A549 (cell line): ENCODE measurements at regions not wholly inside any gene's neighbourhood (a gene's known extent, or its start where the extent isn't known, plus 50 kb on each side); places are given as distances from the start of the nearest gene placed in this dataset.

Source experiments
- ATAC-seq, 2 experiments: fragments of 200-7000 bp in 1 of 2; fragments of >200 bp in 1 of 2; cut with Nextera tagmentation in 1 of 2; cut with Tn5 transposase in 1 of 2; 3 replicates each; pipeline versions ENCODE4 v1.8.0 to v1.9.1; 2018 to 2020; ENCODE audit warnings: mild to moderate bottlenecking in 1 of 2, moderate library complexity in 1 of 2
- CTCF ChIA-PET: fragments of 300-600 bp; sonication (Branson Sonifier 250); formaldehyde crosslinking; extraction: SDS; loops from one replicate; lab custom pipeline; 2021; ENCODE audit warnings: antibody characterized with exemption, inconsistent platforms; lab: Yijun Ruan, JAX
- POLR2A ChIA-PET: fragments of 350-600 bp; formaldehyde crosslinking; extraction: SDS; loops from one replicate; lab custom pipeline; 2021; ENCODE audit warnings: antibody characterized with exemption, inconsistent platforms; lab: Yijun Ruan, JAX
- DNase-seq, 2 experiments: peaks; one replicate each; pipeline versions ENCODE4 v3.0.0 to v3.0.0-alpha.2; 2011 to 2016; ENCODE audit warnings: low read depth in 1 of 2, low spot score in 1 of 2
- FAIRE-seq: peaks from 2 replicates; lab custom pipeline; 2011; peaks lifted over from hg19 to GRCh38; lab: Jason Lieb, UNC
- H3K27ac ChIP-seq, 2 experiments: fragments of >200 bp; sonication (Bioruptor Twin); formaldehyde crosslinking; 3 replicates each; pipeline ENCODE4 v1.5.1; 2016 to 2017
- H3K4me1 ChIP-seq: fragments of >200 bp; sonication (Bioruptor Twin); formaldehyde crosslinking; 3 replicates; pipeline ENCODE4 v1.6.1; 2016
- H3K4me2 ChIP-seq: fragments of >200 bp; sonication (Bioruptor Twin); formaldehyde crosslinking; 3 replicates; pipeline ENCODE4 v1.6.1; 2016
- H3K4me3 ChIP-seq: fragments of >200 bp; sonication (Bioruptor Twin); formaldehyde crosslinking; 3 replicates; pipeline ENCODE4 v1.5.1; 2016
- H3K9me3 ChIP-seq: fragments of >200 bp; sonication (Bioruptor Twin); formaldehyde crosslinking; 3 replicates; pipeline ENCODE4 v1.6.1; 2016
- BHLHE40 ChIP-seq: IDR thresholded peaks from 2 replicates; pipeline ENCODE4 v1.6.1; 2012; ENCODE audit warnings: low read depth, low read length, inconsistent platforms
- CBX8 ChIP-seq: fragments of 200-600 bp; sonication (generic); IDR thresholded peaks from 2 replicates; pipeline ENCODE4 v1.6.1; 2016
- CEBPB ChIP-seq, 2 experiments: fragments of >200 bp in 1 of 2; sonication (Bioruptor Twin) in 1 of 2; formaldehyde crosslinking in 1 of 2; IDR thresholded peaks; 2 replicates each; pipeline ENCODE4 v1.6.1; 2012 to 2016
- CTCF ChIP-seq: fragments of >200 bp; sonication (Bioruptor Twin); formaldehyde crosslinking; IDR thresholded peaks from 3 replicates; pipeline ENCODE4 v1.5.1; 2016
- ELK1 ChIP-seq: fragments of 150-350 bp; IDR thresholded peaks from 2 replicates; pipeline ENCODE4 v1.6.1; 2014; ENCODE audit warnings: low read depth, mild to moderate bottlenecking, low read length
- FOSL2 ChIP-seq, 2 experiments: fragments of 450-650 bp in 1 of 2; fragments of >200 bp in 1 of 2; sonication (Bioruptor Twin) in 1 of 2; formaldehyde crosslinking; IDR thresholded peaks; 2 replicates each; pipeline versions ENCODE4 v1.5.0 to v1.6.1; 2016 to 2020; ENCODE audit warnings: mild to moderate bottlenecking in 1 of 2, moderate library complexity in 1 of 2
- FOXS1 ChIP-seq: fragments of 250-450 bp; sonication (Bioruptor Pico); IDR thresholded peaks from 2 replicates; pipeline ENCODE4 v1.5.0; 2020; ENCODE audit warnings: mild to moderate bottlenecking, moderate library complexity
- GATA3 ChIP-seq: IDR thresholded peaks from 2 replicates; pipeline ENCODE4 v1.6.1; 2012; ENCODE audit warnings: borderline replicate concordance
- HDAC2 ChIP-seq: fragments of 200-600 bp; sonication (generic); IDR thresholded peaks from 2 replicates; pipeline ENCODE4 v1.6.1; 2016
- JUN ChIP-seq, 2 experiments: fragments of >200 bp; sonication (Bioruptor Twin); formaldehyde crosslinking; IDR thresholded peaks; 2 replicates in 1 of 2; 3 replicates in 1 of 2; pipeline ENCODE4 v1.6.1; 2016 to 2017
- MAFK ChIP-seq: fragments of 450-650 bp; IDR thresholded peaks from 2 replicates; pipeline ENCODE4 v1.6.1; 2014; ENCODE audit not compliant: partially characterized antibody
- NFE2L2 ChIP-seq: fragments of 150-350 bp; conservative IDR thresholded peaks from 2 replicates; pipeline ENCODE4 v1.6.1; 2014; ENCODE audit warnings: low read length
- NR3C1 ChIP-seq: fragments of >200 bp; sonication (Bioruptor Twin); formaldehyde crosslinking; IDR thresholded peaks from 3 replicates; pipeline ENCODE4 v1.6.1; 2017
- PBX3 ChIP-seq: IDR thresholded peaks from 2 replicates; pipeline ENCODE4 v1.6.1; 2012
- PHF8 ChIP-seq: fragments of 200-600 bp; sonication (generic); IDR thresholded peaks from 2 replicates; pipeline ENCODE4 v1.6.1; 2016; ENCODE audit warnings: low read depth, mild to moderate bottlenecking, antibody characterized with exemption, moderate library complexity, borderline replicate concordance
- RCOR1 ChIP-seq: fragments of 150-350 bp; IDR thresholded peaks from 2 replicates; pipeline ENCODE4 v1.6.1; 2014; ENCODE audit warnings: antibody characterized with exemption, low read length, low read depth
- REST ChIP-seq: fragments of 200-600 bp; sonication (generic); IDR thresholded peaks from 2 replicates; pipeline ENCODE4 v1.6.1; 2016; ENCODE audit warnings: antibody characterized with exemption, mild to moderate bottlenecking, moderate library complexity
- USF2 ChIP-seq: fragments of 450-650 bp; IDR thresholded peaks from 2 replicates; pipeline ENCODE4 v1.6.1; 2014; ENCODE audit warnings: antibody characterized with exemption
- ZNF302 ChIP-seq: fragments of 250-450 bp; sonication (Bioruptor Pico); IDR thresholded peaks from 2 replicates; pipeline ENCODE4 v1.9.0; 2021; ENCODE audit warnings: inconsistent platforms, mild to moderate bottlenecking, moderate library complexity
- WGBS: methylation state at CpG from one replicate; pipeline ENCODE4 v1.1.6; 2017; ENCODE audit errors: missing lambda C conversion rate; 5-methylcytosine and 5-hydroxymethylcytosine counted together

GRCh38 chr14:86712176-86712575, 1182.2 kb downstream of the FLRT2 start:
- Histone ChIP-seq H3K4me2 (no peak overlapping the region), H3K4me1 (no peaks in the 10 kb centered on the region)
- DNase-seq (no peak), FAIRE-seq (no peak), ATAC-seq (no peak)
- TF ChIP-seq PHF8 (no peak), CTCF (no peak), HDAC2 (no peak), ZNF302 (CRISPR knock-in tag) (no peak), CEBPB (IDR thresholded peaks at IDR 0.05) (no peak), REST (no peak), FOSL2 (IDR thresholded peaks at IDR 0.05) (no peak), FOSL2 (CRISPR knock-in tag; IDR thresholded peaks at IDR 0.05) (no peak), CBX8 (no peak), RCOR1 (no peak), FOXS1 (no peak), MAFK (no peak), USF2 (no peak), BHLHE40 (no peak), ELK1 (no peak), PBX3 (no peak), JUN (IDR thresholded peaks at IDR 0.05) (no peak), NR3C1 (no peak), NFE2L2 (no peak)
- TF ChIP-seq, all 56 proteins: peak for 0
- ChIA-PET POLR2A (no interaction called here), CTCF (no interaction called here)
- Histone ChIP-seq H3K27ac (no peak overlapping the region), H3K9me3 (no peaks in the 10 kb centered on the region), H3K4me3 (no peak overlapping the region)
- WGBS: 10% methylated on average over 1 of the region's 1 CpG

GRCh38 chr14:86708846-86709339, 1178.9 kb downstream of the FLRT2 start:
- FAIRE-seq (no peak), DNase-seq (no peak)
- CTCF ChIA-PET: no interaction called here
- no peak overlapping the region for H3K4me2 ChIP-seq
- H3K27ac ChIP-seq: no peak overlapping the region
- no peaks in the 10 kb centered on the region for H3K4me1 ChIP-seq
- POLR2A ChIA-PET: no interaction called here
- no peak for TF ChIP-seq USF2
- no peak for TF ChIP-seq GATA3
- TF ChIP-seq ZNF302 (CRISPR knock-in tag): no peak
- no peak for TF ChIP-seq RCOR1
- no peak for TF ChIP-seq HDAC2
- TF ChIP-seq, all 56 proteins: peak for 0
- no peak for ATAC-seq
- no peak overlapping the region for H3K4me3 ChIP-seq
- no peaks in the 10 kb centered on the region for H3K9me3 ChIP-seq
